NCI-H1417 (cell line): ENCODE measurements at regions not wholly inside any gene's neighbourhood (a gene's known extent, or its start where the extent isn't known, plus 50 kb on each side); places are given as distances from the start of the nearest gene placed in this dataset.
"Not testable (repeated sequence)": the region's sequence is repeated elsewhere in the genome, so short reads cannot be mapped to it uniquely, and the experiment has no call there.

ENCODE experiments used
- DNase-seq, 3 experiments: peaks; one replicate each; lab custom pipeline; 2025; lab: John Stamatoyannopoulos, UW

DNA sequence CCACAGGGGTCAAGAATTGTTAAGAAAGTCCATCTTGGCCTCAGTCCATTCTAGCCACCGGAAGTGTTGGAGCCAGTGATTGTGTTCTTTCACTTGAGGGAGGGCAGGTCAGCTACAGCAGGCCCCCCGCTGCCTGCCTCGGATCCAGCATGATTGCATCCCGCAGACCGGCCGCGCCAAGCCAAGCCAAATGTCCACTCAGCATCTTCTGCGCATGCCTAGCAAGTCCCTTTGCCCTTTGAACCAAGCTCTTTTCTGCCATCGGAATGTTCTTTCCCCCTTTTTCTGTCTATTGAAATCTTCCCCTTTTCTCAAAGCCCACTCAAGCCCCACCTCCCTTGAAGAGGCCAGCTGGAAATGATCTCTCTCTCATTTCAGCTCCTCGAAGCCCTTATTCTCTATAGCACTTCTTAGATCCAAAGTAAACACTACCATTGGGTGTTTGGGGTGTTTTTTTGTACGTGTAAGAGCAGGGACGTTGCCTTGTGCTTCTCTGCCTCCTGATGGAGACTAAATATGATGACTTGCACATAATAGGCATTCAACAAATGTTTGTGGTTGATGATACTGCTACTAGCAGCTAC lies 147.8 kb upstream of the BCOR start:
- peak in 2 of 3 experiments; percentile 24 to 31 for DNase-seq

GRCh38 chrX:40244980-40245379 lies 147.2 kb upstream of the BCOR start:
- peak in 1 of 3 experiments; percentile 31 for DNase-seq

- DNase-seq = no peak
Measured at GRCh38 chrX:40243755-40244515, 146.2 kb upstream of the BCOR start.

- no peak for DNase-seq
Measured at GRCh38 chrX:40240844-40241243, 143.1 kb upstream of the BCOR start.

GRCh38 chrX:40237731-40238178 lies 140.0 kb upstream of the BCOR start:
- peak in 2 of 3 experiments; percentile 34 to 68 for DNase-seq

- no peak for DNase-seq
Measured at GRCh38 chrX:40230646-40231045, 132.9 kb upstream of the BCOR start.

GRCh38 chrX:40227125-40227524 lies 129.4 kb upstream of the BCOR start:
- DNase-seq = no peak

DNA sequence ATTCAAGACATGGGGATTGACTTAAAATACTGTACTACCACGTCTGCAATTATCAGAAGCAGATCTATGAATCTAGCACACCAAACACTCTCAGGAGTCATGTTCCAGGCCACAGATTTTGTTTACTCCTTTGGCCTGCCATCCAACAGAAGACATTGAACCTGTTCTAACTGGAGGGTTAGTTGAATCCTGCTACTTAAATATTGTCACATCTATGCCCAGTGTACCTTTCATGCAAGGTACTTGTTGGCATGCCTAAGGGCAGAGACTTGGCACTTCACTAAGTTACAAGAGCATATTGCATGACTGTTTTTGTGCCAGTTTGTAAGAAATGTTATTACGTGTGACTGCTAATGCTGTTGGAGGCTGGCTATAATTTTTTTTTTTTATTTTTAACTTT lies 126.9 kb upstream of the BCOR start:
- DNase-seq = no peak

DNA sequence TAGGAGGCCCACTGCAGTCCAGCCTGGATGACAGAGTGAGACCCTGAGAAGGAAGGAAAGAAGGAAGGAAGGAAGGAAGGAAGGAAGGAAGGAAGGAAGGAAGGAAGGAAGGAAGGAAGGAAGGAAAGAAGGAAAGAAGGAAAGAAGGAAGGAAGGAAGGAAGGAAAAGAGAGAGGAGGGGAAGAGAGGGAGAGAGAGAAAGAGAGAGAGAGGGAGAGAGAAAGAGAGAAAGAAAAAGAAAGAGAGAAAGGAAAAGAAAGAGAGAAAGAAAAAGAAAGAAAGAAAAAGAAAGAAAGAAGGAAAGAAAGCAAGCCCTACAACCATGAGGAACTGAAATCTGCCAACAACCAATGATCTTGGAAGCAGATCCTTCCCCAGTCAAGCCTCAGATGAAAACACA lies 124.9 kb upstream of the BCOR start:
- not testable (repeated sequence) for DNase-seq

DNA sequence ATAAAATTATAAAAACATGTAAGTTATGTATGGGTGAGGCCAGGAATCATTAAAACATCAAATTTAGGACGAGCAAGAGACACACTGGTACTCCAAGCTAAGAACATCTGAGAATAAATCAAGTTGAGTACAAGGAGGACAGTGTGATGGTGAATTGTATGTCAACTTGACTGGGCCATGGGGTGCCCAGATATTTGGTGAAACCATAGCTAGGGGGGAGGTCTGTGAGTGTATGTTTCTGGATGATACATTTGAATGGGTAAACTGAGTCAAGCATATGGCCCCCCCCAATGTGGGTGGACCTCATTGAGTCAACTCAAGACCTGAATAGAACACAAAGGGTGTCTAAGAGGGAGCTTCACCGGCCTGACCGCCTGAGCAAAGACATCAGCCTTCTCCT lies 115.3 kb upstream of the BCOR start:
- DNase-seq = no peak

GRCh38 chrX:40209951-40210617 lies 112.3 kb upstream of the BCOR start:
- no peak for DNase-seq

DNA sequence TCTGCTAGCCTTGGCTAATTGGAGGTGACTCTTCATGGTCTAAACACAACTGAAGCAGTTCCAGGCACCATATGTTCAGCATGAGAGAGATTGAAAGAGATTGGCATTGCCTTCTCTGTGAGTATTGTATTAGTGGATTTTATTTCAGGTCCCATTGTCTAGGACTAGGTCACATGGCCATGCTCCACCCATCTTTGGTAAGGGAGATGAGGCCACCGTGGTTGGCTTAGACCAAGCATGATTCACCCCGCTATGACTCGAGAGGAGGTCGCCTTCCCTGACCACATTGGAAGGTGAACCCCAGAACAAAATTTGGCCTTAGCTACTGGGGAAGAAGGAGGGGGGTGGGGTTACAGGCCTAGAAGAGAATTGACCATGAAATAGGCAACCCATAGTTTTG lies 109.9 kb upstream of the BCOR start:
- no peak for DNase-seq

- DNase-seq = no peak
Measured at GRCh38 chrX:40205471-40205870, 107.7 kb upstream of the BCOR start.

DNA sequence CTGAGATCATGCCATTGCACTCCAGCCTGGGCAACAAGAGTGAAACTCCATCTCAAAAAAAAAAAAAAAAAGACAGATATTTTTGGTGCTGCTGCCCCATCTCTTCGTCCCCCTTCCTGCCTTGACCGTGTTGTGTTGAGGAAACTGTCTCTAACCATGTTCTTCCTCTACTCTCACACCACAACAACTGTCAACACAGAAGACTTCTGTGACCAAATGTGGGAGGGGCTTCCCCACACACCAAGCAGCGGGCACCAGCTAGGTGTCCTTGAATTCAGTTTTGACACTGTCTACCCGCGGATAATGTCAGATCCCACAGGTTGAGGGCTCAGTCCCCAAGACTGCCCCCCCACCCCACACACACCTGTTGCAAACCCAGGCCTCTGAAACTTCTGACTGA lies 104.7 kb upstream of the BCOR start:
- no peak for DNase-seq

GRCh38 chrX:40201329-40201885 lies 103.6 kb upstream of the BCOR start:
- peak in 1 of 3 experiments; percentile 17 for DNase-seq

DNA sequence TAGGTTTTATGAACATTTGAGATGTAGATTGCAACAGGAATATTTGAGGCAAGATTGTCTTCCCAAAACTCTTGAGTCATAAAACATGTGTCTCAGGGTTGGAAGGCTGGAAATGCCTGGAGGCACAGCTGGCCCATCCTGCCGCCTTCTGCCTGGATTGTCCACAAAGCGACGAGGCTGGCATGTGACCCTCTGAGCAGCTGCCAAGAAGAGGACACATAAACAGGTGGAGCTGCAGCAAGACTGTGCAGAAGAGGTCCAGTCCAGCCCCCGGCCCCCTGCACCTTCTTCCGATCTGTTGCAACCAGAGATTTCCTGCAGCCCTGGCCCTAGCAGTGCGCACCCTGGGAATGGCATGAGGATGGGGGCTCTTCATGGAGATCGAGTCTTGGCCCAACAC lies 101.9 kb upstream of the BCOR start:
- DNase-seq = no peak

DNA sequence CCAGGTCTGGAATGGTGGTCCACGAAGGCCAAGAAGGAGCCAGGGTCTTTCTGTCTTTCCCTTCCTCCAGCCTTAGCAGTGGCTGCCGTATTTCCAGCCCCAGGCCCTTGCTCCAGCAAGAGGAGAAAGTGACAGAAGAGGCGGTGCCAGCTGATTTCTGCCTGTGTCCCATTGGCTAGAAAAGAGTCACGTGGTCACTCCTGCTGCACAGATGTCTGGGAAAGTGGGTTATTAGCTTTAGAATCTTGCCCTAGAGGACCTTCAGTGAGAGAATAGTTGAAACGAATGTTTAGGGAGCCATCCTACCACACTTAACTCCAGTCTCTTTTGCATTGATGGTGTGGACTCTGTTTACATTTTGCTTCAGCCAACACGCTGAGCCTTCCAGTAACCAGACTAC lies 99.3 kb upstream of the BCOR start:
- DNase-seq = no peak

DNA sequence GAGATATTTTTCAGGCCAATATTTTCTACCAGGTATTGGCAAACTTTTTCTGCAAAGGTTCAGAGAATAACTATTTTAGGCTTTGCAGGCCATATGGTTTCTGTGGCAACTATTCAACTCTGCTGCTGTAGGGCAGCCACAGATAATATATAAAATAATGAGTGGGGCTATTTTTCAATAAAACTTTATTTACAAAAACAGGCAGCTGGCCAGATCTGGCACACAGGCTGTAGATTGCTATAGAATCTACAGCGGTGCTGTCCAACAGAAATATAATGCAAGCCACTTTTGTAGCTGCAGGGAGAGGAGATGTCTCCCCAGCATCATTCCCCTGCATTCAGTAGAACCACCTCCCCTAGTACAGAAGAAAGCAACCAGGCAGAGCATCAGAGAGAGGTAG lies 97.6 kb upstream of the BCOR start:
- no peak for DNase-seq

DNA sequence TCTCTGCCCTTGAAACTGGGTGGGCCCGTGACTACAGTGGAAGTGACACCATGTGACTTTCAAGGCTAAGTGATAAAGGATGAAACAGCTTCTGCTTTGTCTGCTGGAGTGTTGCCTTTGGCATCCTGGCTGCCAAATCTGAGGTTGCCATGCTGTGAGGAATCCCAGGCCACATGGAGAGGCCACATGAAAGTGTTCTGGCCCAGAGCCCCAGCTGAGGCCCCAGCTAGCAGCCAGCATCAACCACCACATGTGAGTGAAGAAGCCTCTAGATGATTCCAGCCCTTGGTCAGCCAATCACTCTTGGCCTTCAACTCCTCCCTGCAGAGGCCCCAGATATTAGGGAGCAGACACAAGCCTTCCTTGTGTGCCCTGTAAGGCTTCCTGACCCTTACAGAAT lies 94.4 kb upstream of the BCOR start:
- DNase-seq = no peak

- no peak for DNase-seq
Measured at GRCh38 chrX:40189637-40190036, 91.9 kb upstream of the BCOR start.

DNA sequence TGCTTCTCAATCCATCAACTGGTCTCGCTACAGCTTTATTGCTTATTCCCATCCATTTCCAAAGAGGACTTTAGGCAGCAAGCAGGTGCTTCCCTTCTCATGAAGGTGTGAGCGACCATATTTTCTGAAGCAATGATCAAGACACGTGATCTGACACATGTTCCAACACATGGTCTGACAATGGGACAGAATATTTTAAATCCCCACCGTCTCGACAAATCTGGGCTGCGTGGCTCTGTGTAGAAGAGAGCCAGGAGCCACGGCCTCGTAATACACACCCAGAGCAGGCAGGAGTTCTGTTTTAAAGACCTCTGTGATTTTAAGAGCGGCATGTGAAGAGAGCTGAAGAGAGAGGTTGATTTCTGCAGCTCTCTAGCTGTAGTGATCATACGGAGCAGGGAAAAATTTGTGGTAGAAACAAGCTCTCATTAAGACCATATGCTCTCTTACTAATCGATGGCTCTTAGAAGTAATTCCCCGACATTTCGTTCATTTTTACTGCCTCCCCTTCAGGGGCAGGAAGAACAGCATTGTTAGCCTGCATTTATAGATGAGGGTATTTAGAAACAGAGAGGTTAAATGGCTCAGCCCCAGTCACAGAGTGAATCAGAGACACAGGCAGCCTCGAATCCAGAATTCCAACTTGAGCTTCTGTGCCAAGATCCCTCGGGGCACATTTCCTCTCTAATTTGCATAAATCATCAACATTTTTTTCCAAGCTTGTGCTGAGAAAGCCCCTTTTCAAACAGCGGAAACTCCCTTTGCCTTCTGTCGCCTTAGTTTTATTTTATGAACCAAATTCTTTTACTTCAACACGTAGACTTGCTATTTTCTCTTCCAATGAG lies 91.0 kb upstream of the BCOR start:
- DNase-seq = no peak

- DNase-seq = no peak
Measured at GRCh38 chrX:40184968-40185367, 87.2 kb upstream of the BCOR start.
